Skeletal muscle satellite cell (primary cell): ENCODE measurements at regions not wholly inside any gene's neighbourhood (a gene's known extent, or its start where the extent isn't known, plus 50 kb on each side); places are given as distances from the start of the nearest gene placed in this dataset.

Experiments
- H3K27me3 ChIP-seq: 2 replicates; pipeline ENCODE4 v1.7.0; 2013; ENCODE audit warnings: low read length; ENCODE audit not compliant: control insufficient read depth, insufficient read depth
- H3K36me3 ChIP-seq: 2 replicates; pipeline ENCODE4 v1.7.0; 2013; ENCODE audit warnings: mild to moderate bottlenecking, control low read depth, low read length; ENCODE audit not compliant: insufficient read depth
- H3K4me1 ChIP-seq: 2 replicates; pipeline ENCODE4 v1.7.0; 2013; ENCODE audit warnings: low read length; ENCODE audit not compliant: control insufficient read depth, insufficient read depth
- H3K4me2 ChIP-seq: 2 replicates; pipeline ENCODE4 v1.7.0; 2013; ENCODE audit warnings: mild to moderate bottlenecking, low read length
- H3K4me3 ChIP-seq: 2 replicates; pipeline ENCODE4 v1.7.0; 2013; ENCODE audit warnings: low read length
- H3K9ac ChIP-seq: 2 replicates; pipeline ENCODE4 v1.7.0; 2013; ENCODE audit warnings: mild to moderate bottlenecking, low read depth, low read length, moderate library complexity
- H3K9me3 ChIP-seq: replicated peaks from 2 replicates; pipeline ENCODE4 v1.7.0; 2013; ENCODE audit warnings: mild to moderate bottlenecking, control low read depth, low read length

DNA sequence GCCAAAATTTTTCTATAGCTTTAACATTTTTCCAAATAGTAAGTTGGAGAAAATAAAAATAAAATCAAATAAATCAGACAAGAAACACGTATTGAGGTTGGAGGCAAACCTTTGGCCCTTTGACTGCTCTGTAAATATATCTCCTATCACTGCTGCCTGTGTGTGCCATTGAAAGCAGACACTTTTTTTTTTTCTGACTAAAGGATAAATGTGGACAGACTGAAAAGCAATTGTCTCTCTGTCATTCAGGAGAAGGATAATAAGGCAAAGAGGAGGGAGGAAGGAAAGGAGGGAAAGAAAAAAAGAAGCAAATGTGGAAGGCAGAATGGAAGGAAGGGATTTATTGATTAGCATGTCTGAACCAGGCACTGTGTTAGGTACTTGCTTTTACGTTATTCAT is 85.2 kb upstream of the SULF2 start:
- no peaks in the 10 kb centered on the region for H3K36me3 ChIP-seq
- no peak overlapping the region for H3K4me2 ChIP-seq
- H3K4me1 ChIP-seq: no peaks in the 10 kb centered on the region
- no peaks in the 10 kb centered on the region for H3K9me3 ChIP-seq
- no peaks in the 10 kb centered on the region for H3K27me3 ChIP-seq
- no peak overlapping the region for H3K4me3 ChIP-seq
- H3K9ac ChIP-seq: no peak overlapping the region

DNA sequence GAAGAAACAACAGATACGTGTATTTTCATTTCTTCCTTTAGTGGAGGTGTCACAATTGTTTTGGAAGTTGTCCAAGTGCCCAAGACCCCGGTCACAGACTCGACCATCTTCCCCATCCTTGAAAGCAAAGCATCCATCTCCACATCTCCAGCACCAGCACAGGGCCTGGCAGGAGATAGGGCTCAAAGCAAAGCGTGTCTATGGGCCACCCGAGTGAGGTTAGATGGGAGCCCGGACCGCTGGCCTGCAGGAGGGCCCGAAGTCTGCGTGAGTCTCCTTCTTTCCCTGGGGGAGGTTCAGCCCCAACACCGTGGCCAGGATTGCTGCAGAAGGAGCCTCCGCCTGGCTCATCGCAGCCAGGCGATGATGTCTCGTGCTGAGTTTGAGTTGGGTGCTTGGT is 83.5 kb upstream of the SULF2 start:
- no peak overlapping the region for H3K4me2 ChIP-seq
- no peaks in the 10 kb centered on the region for H3K4me1 ChIP-seq
- no peaks in the 10 kb centered on the region for H3K27me3 ChIP-seq
- no peak overlapping the region for H3K4me3 ChIP-seq
- no peak overlapping the region for H3K9ac ChIP-seq
- H3K9me3 ChIP-seq: no peaks in the 10 kb centered on the region
- no peaks in the 10 kb centered on the region for H3K36me3 ChIP-seq

DNA sequence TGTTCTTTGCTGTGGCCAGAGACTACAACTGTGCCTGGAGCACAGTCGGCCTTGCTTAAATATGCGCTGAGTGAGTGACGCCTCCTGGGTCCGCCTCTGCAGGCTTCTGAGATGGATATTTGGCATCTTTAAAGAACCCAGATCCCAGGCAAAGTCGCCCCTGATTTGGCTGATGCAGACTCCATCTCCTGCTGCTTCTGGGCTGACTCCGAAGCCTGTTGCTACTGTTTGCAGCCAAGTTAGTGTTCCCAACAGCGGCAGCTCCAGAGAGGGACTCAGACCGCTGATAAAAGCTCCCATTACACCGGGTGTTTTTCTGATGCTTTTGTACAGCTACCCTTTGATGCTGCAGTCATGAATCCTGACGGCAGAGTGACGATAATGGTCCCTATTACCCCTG is 83.0 kb upstream of the SULF2 start:
- H3K9me3 ChIP-seq: no peaks in the 10 kb centered on the region
- no peak overlapping the region for H3K4me2 ChIP-seq
- H3K27me3 ChIP-seq: no peaks in the 10 kb centered on the region
- no peaks in the 10 kb centered on the region for H3K4me1 ChIP-seq
- H3K4me3 ChIP-seq: no peak overlapping the region
- no peaks in the 10 kb centered on the region for H3K36me3 ChIP-seq
- no peak overlapping the region for H3K9ac ChIP-seq

DNA sequence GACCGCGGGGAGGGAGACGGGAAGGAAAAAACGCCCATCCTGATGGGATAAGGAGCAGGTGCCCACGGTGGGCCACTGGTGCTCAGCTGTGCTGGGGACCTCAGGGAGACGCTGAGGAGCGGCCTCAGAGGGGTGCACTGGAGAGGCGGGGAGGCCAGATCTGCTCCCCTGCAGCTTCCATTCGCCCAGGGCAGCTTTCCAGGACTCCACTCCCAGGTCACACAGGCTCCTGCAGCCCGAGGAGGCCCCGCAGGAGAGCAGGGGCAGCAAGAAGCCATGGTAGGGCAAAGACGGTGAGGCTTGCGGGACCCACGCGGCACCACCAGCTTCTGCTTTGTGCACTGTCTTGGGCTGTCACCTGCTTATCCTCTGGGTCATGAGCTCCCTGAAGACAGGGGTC is 82.5 kb upstream of the SULF2 start:
- Histone ChIP-seq H3K4me1 (no peaks in the 10 kb centered on the region), H3K4me3 (no peak overlapping the region), H3K36me3 (no peaks in the 10 kb centered on the region), H3K9ac (no peak overlapping the region), H3K4me2 (no peak overlapping the region), H3K27me3 (no peaks in the 10 kb centered on the region), H3K9me3 (no peaks in the 10 kb centered on the region)

DNA sequence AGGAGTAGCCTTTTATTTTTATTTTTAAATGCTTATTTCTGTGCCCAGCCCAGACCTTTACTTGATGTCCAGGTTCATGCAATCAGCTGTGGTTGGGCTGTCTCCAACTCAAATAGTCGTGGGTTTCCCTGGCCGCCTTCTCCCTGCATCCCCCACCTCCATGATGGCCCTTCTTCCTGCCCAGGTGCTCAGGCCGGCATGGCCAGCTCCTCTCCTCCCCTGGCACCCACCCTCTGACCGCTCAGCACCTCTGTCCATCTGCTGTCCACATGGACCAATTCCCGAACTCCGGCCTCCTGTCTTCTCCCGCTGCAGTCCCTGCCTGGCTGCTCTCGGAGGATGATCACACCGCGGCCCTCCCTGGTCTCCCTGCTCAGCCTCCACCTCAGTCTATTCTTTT is 81.2 kb upstream of the SULF2 start:
- no peak overlapping the region for H3K4me2 ChIP-seq
- H3K4me1 ChIP-seq: no peaks in the 10 kb centered on the region
- H3K9ac ChIP-seq: no peak overlapping the region
- no peaks in the 10 kb centered on the region for H3K9me3 ChIP-seq
- no peaks in the 10 kb centered on the region for H3K27me3 ChIP-seq
- H3K4me3 ChIP-seq: no peak overlapping the region
- H3K36me3 ChIP-seq: no peaks in the 10 kb centered on the region

DNA sequence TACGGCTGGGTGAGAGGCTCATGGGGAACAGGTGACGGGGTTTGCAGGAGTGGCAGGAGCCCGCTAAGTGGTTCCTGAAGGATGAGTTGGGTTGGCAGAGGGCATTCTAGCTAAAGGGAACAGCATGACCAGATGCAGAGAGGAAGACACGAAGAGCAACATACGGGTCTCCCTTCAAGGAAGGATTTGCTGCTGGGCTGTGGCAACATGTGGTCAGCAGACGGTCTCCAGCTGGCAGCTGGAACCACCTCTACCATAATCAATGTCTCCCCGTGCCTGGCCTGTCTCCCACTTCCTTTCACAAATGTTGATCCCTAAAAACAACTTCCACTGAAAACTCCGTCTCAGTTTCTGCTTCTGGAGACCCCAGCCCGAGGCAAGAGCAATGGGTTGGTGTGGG is 80.6 kb upstream of the SULF2 start:
- H3K4me1 ChIP-seq: no peaks in the 10 kb centered on the region
- no peak overlapping the region for H3K4me3 ChIP-seq
- H3K9ac ChIP-seq: no peak overlapping the region
- H3K27me3 ChIP-seq: no peaks in the 10 kb centered on the region
- H3K9me3 ChIP-seq: no peaks in the 10 kb centered on the region
- H3K4me2 ChIP-seq: no peak overlapping the region
- H3K36me3 ChIP-seq: no peaks in the 10 kb centered on the region

DNA sequence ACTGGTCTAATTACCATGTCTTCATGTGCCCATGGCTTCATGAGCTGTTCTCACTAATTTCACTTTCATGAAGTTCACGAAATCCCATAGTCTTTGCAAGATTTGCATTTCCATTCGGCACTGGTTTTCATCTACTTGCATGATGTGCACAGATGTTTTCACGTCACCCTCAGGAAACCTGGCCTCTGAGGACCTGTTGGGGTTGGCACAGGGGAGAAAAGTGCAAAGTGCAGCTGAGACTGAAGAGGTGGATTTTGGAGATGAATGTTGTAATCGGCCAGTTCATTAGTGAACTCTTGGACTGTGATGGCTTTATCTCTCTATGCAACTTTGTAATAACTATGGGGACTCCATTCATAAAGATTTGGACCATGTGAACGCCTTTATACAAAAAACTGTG is 80.2 kb upstream of the SULF2 start:
- H3K27me3 ChIP-seq: no peaks in the 10 kb centered on the region
- H3K36me3 ChIP-seq: no peaks in the 10 kb centered on the region
- no peaks in the 10 kb centered on the region for H3K4me1 ChIP-seq

DNA sequence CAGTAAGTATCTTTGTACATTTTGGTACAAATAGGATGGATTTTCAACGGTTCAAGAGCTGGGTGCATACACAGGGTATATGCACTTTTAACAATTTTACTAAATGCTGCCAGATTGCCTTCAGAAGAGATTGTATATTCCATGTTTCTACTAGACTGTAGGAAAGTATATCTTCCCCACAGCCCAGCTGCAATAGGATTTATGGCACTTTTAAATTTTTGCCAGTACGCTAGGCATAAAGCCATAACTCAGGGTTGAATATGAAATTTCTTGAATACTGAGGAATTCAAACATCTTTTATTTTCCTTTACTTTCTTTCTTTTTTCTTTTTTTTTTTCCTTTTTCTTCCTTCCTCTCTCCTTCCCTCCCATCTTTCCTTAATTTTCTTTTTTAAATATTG is 78.7 kb upstream of the SULF2 start:
- Histone ChIP-seq H3K27me3 (no peaks in the 10 kb centered on the region), H3K4me1 (no peaks in the 10 kb centered on the region), H3K9me3 (no peaks in the 10 kb centered on the region), H3K36me3 (no peaks in the 10 kb centered on the region), H3K4me3 (no peak overlapping the region), H3K4me2 (no peak overlapping the region), H3K9ac (no peak overlapping the region)

More for the DNA sequence above, 80.2 kb upstream of the SULF2 start:
- Histone ChIP-seq H3K9ac (no peak overlapping the region), H3K4me3 (no peak overlapping the region), H3K9me3 (no peaks in the 10 kb centered on the region), H3K4me2 (no peak overlapping the region)

DNA sequence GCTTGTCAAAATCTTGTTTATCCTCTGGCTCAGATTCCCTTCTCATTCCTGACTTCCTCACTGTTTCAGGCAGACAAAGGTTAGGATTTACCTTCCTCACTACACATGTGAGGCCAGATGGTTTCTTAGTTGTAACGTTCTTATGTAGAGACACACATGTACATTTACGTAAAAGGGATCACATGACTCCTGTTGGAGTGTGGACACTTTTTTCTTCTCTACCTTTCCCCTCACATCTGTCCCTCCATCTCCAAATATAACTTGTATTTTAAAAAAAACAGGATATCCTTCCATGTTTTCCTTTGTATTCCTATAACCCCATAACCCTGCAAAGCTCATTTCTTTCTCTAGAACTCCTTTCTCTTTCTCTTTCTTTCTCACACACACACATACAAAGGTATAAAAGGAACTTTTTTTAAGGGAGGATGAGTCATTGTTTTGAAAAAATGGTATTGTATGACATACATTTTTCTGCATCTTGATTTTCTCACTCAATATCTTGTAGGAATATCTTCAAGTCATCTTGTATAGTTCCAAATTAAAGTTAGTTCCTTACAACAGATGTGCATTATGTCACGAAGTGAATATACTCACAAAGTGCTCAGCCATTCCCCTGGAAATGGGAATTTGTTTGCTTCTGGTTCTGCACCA is 78.2 kb upstream of the SULF2 start:
- Histone ChIP-seq H3K9me3 (no peaks in the 10 kb centered on the region), H3K27me3 (no peaks in the 10 kb centered on the region), H3K4me3 (no peak overlapping the region), H3K9ac (no peak overlapping the region), H3K4me2 (no peak overlapping the region), H3K4me1 (no peaks in the 10 kb centered on the region), H3K36me3 (no peaks in the 10 kb centered on the region)

DNA sequence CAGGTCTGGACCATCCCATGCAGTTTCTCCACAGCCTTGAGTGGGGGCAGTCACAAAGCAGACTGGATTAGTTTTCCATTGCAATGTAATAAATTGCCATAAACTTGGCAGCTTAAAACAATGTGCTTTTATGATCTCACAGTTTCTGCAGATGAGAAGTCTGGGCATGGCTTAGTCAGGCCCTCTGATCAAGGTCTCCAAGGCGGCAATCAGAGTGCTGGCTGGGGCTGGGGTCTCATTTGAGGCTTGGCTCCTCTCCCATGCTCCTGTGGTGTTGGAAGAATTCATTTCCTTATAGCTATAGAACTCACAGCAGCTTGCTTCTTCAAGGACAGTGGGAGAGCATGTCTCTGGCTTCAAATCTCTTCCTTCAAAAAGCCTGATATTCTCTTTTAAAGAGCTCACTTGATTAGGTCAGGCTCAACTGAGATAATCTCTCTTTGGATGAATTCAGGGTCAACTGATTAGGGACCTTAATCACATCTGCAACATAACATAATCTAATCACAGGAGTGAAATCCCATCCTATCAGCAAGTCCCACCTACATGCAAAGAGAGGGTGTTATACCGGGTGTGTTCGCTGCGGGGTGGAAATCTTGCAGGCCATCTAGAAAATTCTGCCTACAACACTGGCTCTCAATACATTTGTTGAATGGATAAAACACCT is 77.4 kb upstream of the SULF2 start:
- H3K9me3 ChIP-seq: no peaks in the 10 kb centered on the region
- no peaks in the 10 kb centered on the region for H3K4me1 ChIP-seq
- H3K27me3 ChIP-seq: peaks cover under 1% of the 10 kb centered on the region
- no peak overlapping the region for H3K4me3 ChIP-seq
- H3K9ac ChIP-seq: no peak overlapping the region
- H3K36me3 ChIP-seq: no peaks in the 10 kb centered on the region
- no peak overlapping the region for H3K4me2 ChIP-seq

DNA sequence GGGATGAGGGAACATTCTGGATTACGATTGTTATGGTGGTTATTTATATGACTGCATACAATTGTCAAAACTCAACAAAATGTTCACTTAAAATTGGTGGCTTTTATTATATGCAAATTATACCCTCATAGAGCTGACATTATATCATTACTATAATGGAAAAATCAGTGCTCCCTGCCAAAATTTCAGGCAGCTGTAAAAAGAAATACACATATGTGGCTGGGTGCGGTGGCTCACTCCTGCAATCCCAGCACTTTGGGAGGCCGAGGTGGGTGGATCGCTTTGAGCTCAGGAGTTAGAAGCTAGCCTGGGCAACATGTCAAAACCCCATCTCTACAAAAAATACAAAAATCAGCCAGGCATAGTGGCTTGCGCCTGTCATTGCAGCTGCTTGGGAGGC is 75.8 kb upstream of the SULF2 start:
- H3K9ac ChIP-seq: no peak overlapping the region
- no peaks in the 10 kb centered on the region for H3K4me1 ChIP-seq
- no peak overlapping the region for H3K4me2 ChIP-seq
- H3K9me3 ChIP-seq: no peaks in the 10 kb centered on the region
- no peaks in the 10 kb centered on the region for H3K36me3 ChIP-seq
- H3K4me3 ChIP-seq: no peak overlapping the region
- H3K27me3 ChIP-seq: peaks cover 4% of the 10 kb centered on the region
